ENCODE measurements at regions not wholly inside any gene's neighbourhood (a gene's known extent, or its start where the extent isn't known, plus 50 kb on each side); places are given as distances from the start of the nearest gene placed in this dataset.

DNA sequence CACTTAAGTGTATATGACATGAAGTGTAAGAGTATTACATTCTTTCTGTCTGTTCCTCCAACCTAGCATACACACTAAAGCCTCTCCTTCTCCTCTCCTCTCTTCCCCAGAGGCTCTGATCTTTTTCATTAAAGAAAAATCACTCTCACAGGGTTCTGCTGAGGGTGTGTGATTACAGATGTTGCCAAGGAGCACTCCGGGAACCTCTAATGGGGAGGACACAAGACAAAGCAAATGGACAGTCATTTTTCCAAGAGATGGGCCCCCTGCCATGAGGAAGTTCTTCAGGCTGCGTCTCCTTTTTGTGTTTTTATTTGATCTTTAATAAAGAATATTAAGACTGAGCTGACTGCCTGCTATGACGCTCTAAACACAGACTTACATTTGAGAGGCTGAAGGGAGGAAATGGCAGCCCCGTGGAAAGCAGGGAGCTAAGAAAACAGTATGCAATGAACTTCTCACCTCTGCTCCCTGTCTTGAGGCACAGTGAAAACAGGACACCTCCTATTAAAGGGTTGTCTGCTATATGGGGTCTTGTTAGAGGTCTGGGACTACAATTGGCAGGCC lies 578.1 kb downstream of the PIK3C3 start:
- no peak overlapping the region for H3K4me3 ChIP-seq (ENCODE audit: low read depth, low read length)
- DNase-seq (ENCODE audit: low read depth) = no peak
- TF ChIP-seq, protein P1, sequence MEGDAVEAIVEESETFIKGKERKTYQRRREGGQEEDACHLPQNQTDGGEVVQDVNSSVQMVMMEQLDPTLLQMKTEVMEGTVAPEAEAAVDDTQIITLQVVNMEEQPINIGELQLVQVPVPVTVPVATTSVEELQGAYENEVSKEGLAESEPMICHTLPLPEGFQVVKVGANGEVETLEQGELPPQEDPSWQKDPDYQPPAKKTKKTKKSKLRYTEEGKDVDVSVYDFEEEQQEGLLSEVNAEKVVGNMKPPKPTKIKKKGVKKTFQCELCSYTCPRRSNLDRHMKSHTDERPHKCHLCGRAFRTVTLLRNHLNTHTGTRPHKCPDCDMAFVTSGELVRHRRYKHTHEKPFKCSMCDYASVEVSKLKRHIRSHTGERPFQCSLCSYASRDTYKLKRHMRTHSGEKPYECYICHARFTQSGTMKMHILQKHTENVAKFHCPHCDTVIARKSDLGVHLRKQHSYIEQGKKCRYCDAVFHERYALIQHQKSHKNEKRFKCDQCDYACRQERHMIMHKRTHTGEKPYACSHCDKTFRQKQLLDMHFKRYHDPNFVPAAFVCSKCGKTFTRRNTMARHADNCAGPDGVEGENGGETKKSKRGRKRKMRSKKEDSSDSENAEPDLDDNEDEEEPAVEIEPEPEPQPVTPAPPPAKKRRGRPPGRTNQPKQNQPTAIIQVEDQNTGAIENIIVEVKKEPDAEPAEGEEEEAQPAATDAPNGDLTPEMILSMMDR (conservative IDR thresholded peaks at IDR 0.05; ENCODE audit: low read depth, low read length) = no peak

DNA sequence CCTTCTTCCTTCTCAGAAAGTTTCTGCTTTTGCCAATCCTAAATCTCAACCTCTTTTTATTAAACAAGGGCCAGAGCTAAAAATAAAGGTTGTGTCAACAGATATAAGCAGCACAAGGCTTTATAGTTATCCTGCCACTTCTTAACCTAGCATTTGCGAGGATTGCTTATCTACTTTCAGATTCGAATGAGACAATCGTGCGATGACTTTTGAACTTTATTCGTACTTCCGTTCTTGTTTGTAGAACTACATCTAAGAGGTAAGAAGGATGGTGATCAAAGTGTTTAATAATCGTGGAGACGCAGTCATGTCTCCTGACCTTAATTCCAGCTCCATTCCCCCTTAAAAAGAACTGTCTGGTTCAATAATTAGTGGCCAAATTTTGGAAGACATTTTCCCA lies 578.6 kb downstream of the PIK3C3 start:
- H3K4me3 ChIP-seq (ENCODE audit: low read depth, low read length) = no peak overlapping the region
- TF ChIP-seq, protein P1 (conservative IDR thresholded peaks at IDR 0.05; ENCODE audit: low read depth, low read length) = no peak
- no peak for DNase-seq (ENCODE audit: low read depth)

DNA sequence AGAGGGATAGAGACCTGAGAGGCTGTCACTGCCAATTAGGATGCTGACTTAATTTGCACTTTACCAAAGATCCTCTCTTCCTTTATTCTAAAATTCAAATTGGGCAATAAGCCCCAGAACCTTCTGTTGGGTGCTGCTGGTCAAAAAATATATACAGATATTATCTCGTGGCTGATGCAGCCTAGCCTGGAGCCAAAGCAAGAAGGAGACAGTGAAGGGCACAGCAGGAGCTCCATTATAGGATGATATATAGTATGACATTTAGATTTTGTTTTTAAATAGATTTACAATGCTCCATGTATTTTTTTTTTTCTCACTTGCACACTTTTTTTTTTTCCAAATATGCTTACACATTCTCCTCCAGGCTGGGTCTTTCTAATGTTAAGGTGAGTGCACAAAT lies 579.3 kb downstream of the PIK3C3 start:
- H3K4me3 ChIP-seq (ENCODE audit: low read depth, low read length) = no peak overlapping the region
- TF ChIP-seq, protein P1 (conservative IDR thresholded peaks at IDR 0.05; ENCODE audit: low read depth, low read length) = no peak
- no peak for DNase-seq (ENCODE audit: low read depth)

DNA sequence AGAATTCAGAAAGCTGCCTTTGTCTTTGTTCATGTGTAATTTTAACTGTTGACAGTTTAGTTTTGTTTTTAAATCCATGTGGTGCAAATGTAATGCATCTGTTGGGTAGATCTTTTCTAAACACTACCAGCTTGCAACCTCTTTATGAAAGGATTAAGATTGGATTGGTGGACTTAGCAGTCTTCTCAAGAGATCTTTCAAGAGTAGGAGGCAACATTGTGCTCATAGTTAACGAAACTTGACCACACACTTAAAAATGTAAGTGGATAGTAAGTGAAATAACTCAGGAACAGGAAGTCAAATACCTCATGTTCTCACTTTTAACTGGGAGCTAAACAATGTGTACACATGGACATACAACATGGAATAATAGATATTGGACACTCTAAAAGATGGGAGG lies 579.0 kb downstream of the RIT2 start:
- TF ChIP-seq, protein P1 (conservative IDR thresholded peaks at IDR 0.05; ENCODE audit: low read depth, low read length) = no peak
- H3K4me3 ChIP-seq (ENCODE audit: low read depth, low read length) = no peak overlapping the region
- no peak for DNase-seq (ENCODE audit: low read depth)

DNA sequence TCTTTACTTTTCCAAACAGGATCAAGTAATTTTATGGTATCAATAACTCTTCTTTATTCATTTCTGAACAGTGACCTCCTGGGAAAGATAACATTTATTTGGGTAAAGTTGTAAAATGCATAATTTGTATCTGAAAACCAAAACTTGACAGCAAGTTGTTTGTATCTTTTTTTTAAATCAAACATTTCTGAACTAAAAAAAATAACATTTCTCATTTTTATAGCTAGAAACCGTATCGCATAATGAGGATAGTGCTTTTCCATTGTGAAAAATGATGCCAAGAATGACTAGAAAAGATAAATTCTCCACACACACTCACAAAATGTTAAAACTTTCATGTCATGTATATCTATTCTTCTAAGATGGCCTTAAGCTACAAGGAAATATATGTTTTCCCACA lies 578.2 kb downstream of the RIT2 start:
- H3K4me3 ChIP-seq (ENCODE audit: low read depth, low read length) = no peak overlapping the region
- no peak for DNase-seq (ENCODE audit: low read depth)

DNA sequence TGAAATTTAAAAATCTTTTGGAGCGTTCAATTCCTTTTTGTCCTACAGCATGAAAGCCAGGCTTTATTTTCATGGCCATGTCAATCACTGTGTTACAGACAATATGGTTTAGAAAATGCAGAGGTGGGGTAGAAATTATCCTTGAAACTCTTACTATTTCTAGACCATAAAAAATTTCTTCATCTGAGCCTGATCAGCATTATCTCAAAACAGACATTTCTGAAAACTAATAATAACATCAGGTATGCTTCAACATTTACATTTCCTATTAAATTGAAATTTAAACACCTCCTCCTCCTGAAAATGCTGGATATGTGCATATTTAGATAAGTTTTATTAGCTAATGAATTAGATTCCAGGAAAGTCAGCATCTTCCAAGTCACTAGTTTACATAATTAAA lies 570.6 kb downstream of the RIT2 start:
- TF ChIP-seq, protein P1 (conservative IDR thresholded peaks at IDR 0.05; ENCODE audit: low read depth, low read length) = no peak
- H3K4me3 ChIP-seq (ENCODE audit: low read depth, low read length) = no peak overlapping the region
- DNase-seq (ENCODE audit: low read depth) = no peak

More for the DNA sequence above, 578.2 kb downstream of the RIT2 start:
- TF ChIP-seq, protein P1 (conservative IDR thresholded peaks at IDR 0.05; ENCODE audit: low read depth, low read length) = no peak

DNA sequence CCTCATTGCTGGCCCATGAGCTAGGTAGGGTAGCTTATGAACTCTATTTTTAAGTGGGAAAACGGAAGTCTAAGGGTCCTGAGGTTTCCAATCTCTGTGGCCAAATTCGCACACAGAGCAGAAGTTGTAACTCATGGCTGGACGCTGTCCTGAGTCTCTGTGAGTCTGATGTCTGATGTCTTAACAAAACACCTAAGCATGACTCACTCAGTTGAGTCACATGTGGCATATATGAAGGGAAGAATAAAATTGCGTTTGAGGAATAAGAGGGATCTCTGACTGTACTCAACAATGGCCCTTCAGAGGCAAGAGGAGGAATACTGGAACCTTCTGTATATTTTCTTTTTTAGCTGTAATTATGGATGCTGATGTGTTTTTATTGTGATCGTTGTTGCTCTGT lies 569.7 kb downstream of the RIT2 start:
- DNase-seq (ENCODE audit: low read depth) = peak; percentile 54
- H3K4me3 ChIP-seq (ENCODE audit: low read depth, low read length) = no peak overlapping the region
- TF ChIP-seq, protein P1 (conservative IDR thresholded peaks at IDR 0.05; ENCODE audit: low read depth, low read length) = no peak

All from epithelial cell of proximal tubule (primary cell).